HEK293 (cell line): ENCODE measurements at regions not wholly inside any gene's neighbourhood (a gene's known extent, or its start where the extent isn't known, plus 50 kb on each side); places are given as distances from the start of the nearest gene placed in this dataset.
A peak's percentile ranks its signal among the peaks of the same experiment; 100 is the strongest.

Experiments used
- BCL11A ChIP-seq: fragments of 450-650 bp; formaldehyde crosslinking; IDR thresholded peaks from 2 replicates; pipeline ENCODE4 v1.5.1; 2016; ENCODE audit warnings: low read depth, missing biosample characterization, missing genetic modification characterization
- GFI1B ChIP-seq: fragments of 450-650 bp; formaldehyde crosslinking; IDR thresholded peaks from 2 replicates; pipeline ENCODE4 v1.5.1; 2016; ENCODE audit warnings: missing biosample characterization, missing genetic modification characterization
- KLF9 ChIP-seq: fragments of 450-650 bp; formaldehyde crosslinking; IDR thresholded peaks from 2 replicates; pipeline ENCODE4 v1.5.1; 2016; ENCODE audit warnings: missing biosample characterization, missing genetic modification characterization, low read depth
- PRDM10 ChIP-seq: fragments of 450-650 bp; formaldehyde crosslinking; IDR thresholded peaks from 2 replicates; pipeline ENCODE4 v1.5.1; 2016; ENCODE audit warnings: missing biosample characterization, missing genetic modification characterization
- SCRT2 ChIP-seq: fragments of 450-650 bp; formaldehyde crosslinking; IDR thresholded peaks from 2 replicates; pipeline ENCODE4 v1.5.1; 2016; ENCODE audit warnings: missing biosample characterization, missing genetic modification characterization
- ZBTB10 ChIP-seq: fragments of 450-650 bp; formaldehyde crosslinking; IDR thresholded peaks from 2 replicates; pipeline ENCODE4 v1.5.1; 2016; ENCODE audit warnings: missing biosample characterization, missing genetic modification characterization
- ZBTB44 ChIP-seq: fragments of 450-650 bp; IDR thresholded peaks from 2 replicates; pipeline ENCODE4 v1.5.1; 2018; ENCODE audit warnings: missing biosample characterization, mild to moderate bottlenecking, missing genetic modification characterization
- ZBTB7A ChIP-seq: fragments of 450-650 bp; formaldehyde crosslinking; IDR thresholded peaks from 2 replicates; pipeline ENCODE4 v1.5.1; 2016; ENCODE audit warnings: low read depth, missing biosample characterization, missing genetic modification characterization
- ZNF133 ChIP-seq: fragments of 450-650 bp; formaldehyde crosslinking; IDR thresholded peaks from 2 replicates; pipeline ENCODE4 v1.5.1; 2016; ENCODE audit warnings: missing biosample characterization, missing genetic modification characterization
- ZNF138 ChIP-seq: fragments of 450-650 bp; formaldehyde crosslinking; IDR thresholded peaks from 2 replicates; pipeline ENCODE4 v1.5.1; 2016; ENCODE audit warnings: missing biosample characterization, missing genetic modification characterization, borderline replicate concordance
- ZNF174 ChIP-seq: fragments of 450-650 bp; formaldehyde crosslinking; IDR thresholded peaks from 2 replicates; pipeline ENCODE4 v1.5.0; 2017; ENCODE audit warnings: missing biosample characterization, mild to moderate bottlenecking, missing genetic modification characterization
- ZNF175 ChIP-seq: fragments of 450-650 bp; formaldehyde crosslinking; IDR thresholded peaks from 2 replicates; pipeline ENCODE4 v1.5.1; 2016; ENCODE audit warnings: missing biosample characterization, missing genetic modification characterization
- ZNF248 ChIP-seq: fragments of 450-650 bp; formaldehyde crosslinking; IDR thresholded peaks from 2 replicates; pipeline ENCODE4 v1.5.1; 2017; ENCODE audit warnings: missing biosample characterization, missing genetic modification characterization
- ZNF354C ChIP-seq: fragments of 450-650 bp; formaldehyde crosslinking; IDR thresholded peaks from 2 replicates; pipeline ENCODE4 v1.5.1; 2016; ENCODE audit warnings: missing biosample characterization, missing genetic modification characterization, low read depth, borderline replicate concordance
- ZNF37A ChIP-seq: fragments of 450-650 bp; IDR thresholded peaks from 2 replicates; pipeline ENCODE4 v1.5.1; 2018; ENCODE audit warnings: missing biosample characterization, missing genetic modification characterization
- ZNF391 ChIP-seq: fragments of 450-650 bp; formaldehyde crosslinking; IDR thresholded peaks from 2 replicates; pipeline ENCODE4 v1.5.1; 2016; ENCODE audit warnings: low read depth, missing biosample characterization, missing genetic modification characterization, borderline replicate concordance
- ZNF394 ChIP-seq: fragments of 450-650 bp; formaldehyde crosslinking; IDR thresholded peaks from 2 replicates; pipeline ENCODE4 v1.5.1; 2016; ENCODE audit warnings: missing biosample characterization, missing genetic modification characterization, mild to moderate bottlenecking, moderate library complexity, borderline replicate concordance
- ZNF433 ChIP-seq: fragments of 450-650 bp; formaldehyde crosslinking; IDR thresholded peaks from 2 replicates; pipeline ENCODE4 v1.5.1; 2016; ENCODE audit warnings: missing biosample characterization, missing genetic modification characterization, low read depth
- ZNF473 ChIP-seq: fragments of 450-650 bp; formaldehyde crosslinking; IDR thresholded peaks from 2 replicates; pipeline ENCODE4 v1.5.1; 2017; ENCODE audit warnings: missing biosample characterization, missing genetic modification characterization
- ZNF501 ChIP-seq: fragments of 450-650 bp; formaldehyde crosslinking; IDR thresholded peaks from 2 replicates; pipeline ENCODE4 v1.5.1; 2016; ENCODE audit warnings: missing biosample characterization, missing genetic modification characterization
- ZNF624 ChIP-seq: fragments of 450-650 bp; formaldehyde crosslinking; IDR thresholded peaks from 2 replicates; pipeline ENCODE4 v1.5.1; 2017; ENCODE audit warnings: missing biosample characterization, missing genetic modification characterization
- ZNF629 ChIP-seq: fragments of 450-650 bp; formaldehyde crosslinking; IDR thresholded peaks from 2 replicates; pipeline ENCODE4 v1.5.1; 2017; ENCODE audit warnings: missing biosample characterization, missing genetic modification characterization
- ZNF660 ChIP-seq: fragments of 450-650 bp; IDR thresholded peaks from 2 replicates; pipeline ENCODE4 v1.5.1; 2018; ENCODE audit warnings: missing biosample characterization, mild to moderate bottlenecking, missing genetic modification characterization
- ZNF76 ChIP-seq: fragments of 450-650 bp; formaldehyde crosslinking; IDR thresholded peaks from 2 replicates; pipeline ENCODE4; 2016; ENCODE audit warnings: low read depth, missing biosample characterization, missing genetic modification characterization, borderline replicate concordance
- ZNF777 ChIP-seq: fragments of 450-650 bp; formaldehyde crosslinking; IDR thresholded peaks from 2 replicates; pipeline ENCODE4 v1.5.1; 2017; ENCODE audit warnings: missing biosample characterization, missing genetic modification characterization, borderline replicate concordance
- ZNF791 ChIP-seq: fragments of 450-650 bp; formaldehyde crosslinking; IDR thresholded peaks from 2 replicates; pipeline ENCODE4 v1.5.1; 2016; ENCODE audit warnings: missing biosample characterization, missing genetic modification characterization
- ZNF792 ChIP-seq: fragments of 450-650 bp; formaldehyde crosslinking; IDR thresholded peaks from 2 replicates; pipeline ENCODE4 v1.5.1; 2016; ENCODE audit warnings: missing biosample characterization, missing genetic modification characterization
- ZNF837 ChIP-seq: fragments of 450-650 bp; formaldehyde crosslinking; IDR thresholded peaks from 2 replicates; pipeline ENCODE4 v1.5.1; 2016; ENCODE audit warnings: missing biosample characterization, missing genetic modification characterization
- TF ChIP-seq, protein P1 (sequence below): fragments of 450-650 bp; formaldehyde crosslinking; IDR thresholded peaks from 2 replicates; pipeline ENCODE4 v1.5.1; 2016; ENCODE audit warnings: missing biosample characterization, missing genetic modification characterization, low read depth

GRCh38 chr17:79242873-79243602 is 168.4 kb downstream of the ENGASE start (continued):
- TF ChIP-seq ZNF391 (no peak), ZNF501 (tag by site-specific recombination) (no peak), GFI1B (tag by site-specific recombination) (0 out of 2 replicates have a peak, but pooled peaks have one; percentile 74), BCL11A (tag by site-specific recombination) (no peak; the same call in 1 of the 2 replicates), ZNF133 (no peak), ZNF473 (tag by site-specific recombination) (no peak), ZNF624 (tag by site-specific recombination) (no peak), ZNF248 (tag by site-specific recombination) (no peak), ZNF777 (no peak), KLF9 (no peak), ZBTB10 (0 out of 2 replicates have a peak, but pooled peaks have one; percentile 21), ZNF175 (tag by site-specific recombination) (no peak), ZNF792 (tag by site-specific recombination) (no peak), ZNF174 (tag by site-specific recombination) (no peak), ZNF37A (tag by site-specific recombination) (no peak), ZBTB44 (tag by site-specific recombination) (0 out of 2 replicates have a peak, but pooled peaks have one; percentile 54), ZNF837 (tag by site-specific recombination) (no peak), SCRT2 (peak; percentile 54), PRDM10 (peak; percentile 81), ZNF791 (no peak), ZNF138 (tag by site-specific recombination) (no peak), ZNF629 (tag by site-specific recombination) (peak; percentile 96), ZBTB7A (tag by site-specific recombination) (no peak), ZNF660 (tag by site-specific recombination) (peak; percentile 73; the same call in 1 of the 2 replicates), ZNF354C (tag by site-specific recombination) (no peak), ZNF394 (tag by site-specific recombination) (peak; percentile 20; the same call in 1 of the 2 replicates), ZNF433 (tag by site-specific recombination) (no peak), ZNF76 (tag by site-specific recombination) (0 out of 2 replicates have a peak, but pooled peaks have one; percentile 42)
- TF ChIP-seq, protein P1, sequence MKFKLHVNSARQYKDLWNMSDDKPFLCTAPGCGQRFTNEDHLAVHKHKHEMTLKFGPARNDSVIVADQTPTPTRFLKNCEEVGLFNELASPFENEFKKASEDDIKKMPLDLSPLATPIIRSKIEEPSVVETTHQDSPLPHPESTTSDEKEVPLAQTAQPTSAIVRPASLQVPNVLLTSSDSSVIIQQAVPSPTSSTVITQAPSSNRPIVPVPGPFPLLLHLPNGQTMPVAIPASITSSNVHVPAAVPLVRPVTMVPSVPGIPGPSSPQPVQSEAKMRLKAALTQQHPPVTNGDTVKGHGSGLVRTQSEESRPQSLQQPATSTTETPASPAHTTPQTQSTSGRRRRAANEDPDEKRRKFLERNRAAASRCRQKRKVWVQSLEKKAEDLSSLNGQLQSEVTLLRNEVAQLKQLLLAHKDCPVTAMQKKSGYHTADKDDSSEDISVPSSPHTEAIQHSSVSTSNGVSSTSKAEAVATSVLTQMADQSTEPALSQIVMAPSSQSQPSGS (tag by site-specific recombination): peak; percentile 96
